GM19397 (cell line): ENCODE measurements at regions not wholly inside any gene's neighbourhood (a gene's known extent, or its start where the extent isn't known, plus 50 kb on each side); places are given as distances from the start of the nearest gene placed in this dataset.

Source experiments
- ATAC-seq: cut with Tn5 transposase; IDR thresholded peaks from one replicate; pipeline ENCODE4 v1.9.1; 2021; ENCODE audit warnings: mild to moderate bottlenecking, moderate library complexity; ENCODE audit not compliant: unreplicated experiment

DNA sequence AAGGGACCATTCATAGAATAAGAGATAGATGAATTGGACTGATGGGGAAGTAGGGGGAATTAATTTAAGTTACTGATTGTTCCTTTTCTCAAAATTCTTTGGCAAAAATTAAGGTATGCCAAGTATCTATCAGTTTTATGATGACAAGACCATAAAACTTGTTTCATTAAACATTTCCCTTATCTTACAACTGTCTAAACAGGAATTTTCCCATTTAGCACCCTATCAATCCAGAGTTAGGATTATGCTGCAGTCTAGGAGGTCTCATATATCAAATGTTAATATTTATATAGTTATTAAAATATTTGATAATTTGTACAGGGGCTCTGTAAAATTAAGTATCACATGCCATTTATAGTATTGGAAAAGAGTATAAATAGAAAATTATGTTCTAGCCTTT, 51.5 kb upstream of the ARID1B start:
- no peak for ATAC-seq

DNA sequence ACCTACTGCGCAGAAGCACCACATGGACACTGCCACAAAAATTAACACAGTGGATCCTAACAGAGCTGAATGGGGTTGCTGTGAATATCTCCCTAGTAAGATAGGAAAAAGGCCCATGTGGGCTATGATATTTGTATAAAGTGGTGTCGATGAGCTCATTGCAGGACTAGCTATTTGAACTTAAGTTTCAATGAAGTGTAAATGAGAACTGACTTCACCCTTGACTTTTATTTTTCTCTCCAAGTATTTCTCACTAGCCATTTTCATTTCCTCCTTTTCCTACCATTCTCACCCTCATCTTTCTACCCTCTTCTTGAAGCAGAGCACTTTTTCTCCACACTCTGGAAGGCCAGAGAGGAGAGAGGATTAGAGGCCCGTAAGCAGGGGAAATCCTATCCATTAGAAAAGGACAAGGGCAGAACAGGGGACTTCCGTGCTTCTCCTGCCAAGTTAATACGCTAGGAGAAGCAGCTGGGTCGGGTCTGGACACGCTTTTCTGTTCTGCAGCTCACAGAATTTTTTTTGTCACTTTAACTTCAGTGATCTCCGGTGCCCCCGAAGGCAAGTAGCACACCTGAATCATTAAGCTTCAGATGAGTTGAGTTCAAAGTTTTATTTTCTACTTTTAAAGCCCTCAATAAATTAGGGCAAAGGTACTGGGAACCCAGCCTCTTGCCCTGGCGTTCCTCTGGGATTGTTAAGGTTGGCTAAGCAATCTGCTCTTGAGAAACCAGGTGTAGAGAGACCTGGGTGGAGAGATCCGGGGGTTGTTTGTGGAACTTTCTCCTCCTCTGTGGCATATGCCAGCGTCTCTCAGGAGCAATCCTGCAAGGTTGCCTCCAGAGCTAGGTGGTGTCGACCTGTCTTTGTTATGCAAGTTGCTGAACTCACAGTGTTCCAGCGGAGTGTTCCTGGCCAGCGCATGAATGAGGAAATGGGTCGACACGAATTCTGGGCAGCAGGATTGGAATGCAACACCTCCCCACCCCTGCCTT, 56.2 kb upstream of the ARID1B start:
- ATAC-seq: peak; percentile 31

DNA sequence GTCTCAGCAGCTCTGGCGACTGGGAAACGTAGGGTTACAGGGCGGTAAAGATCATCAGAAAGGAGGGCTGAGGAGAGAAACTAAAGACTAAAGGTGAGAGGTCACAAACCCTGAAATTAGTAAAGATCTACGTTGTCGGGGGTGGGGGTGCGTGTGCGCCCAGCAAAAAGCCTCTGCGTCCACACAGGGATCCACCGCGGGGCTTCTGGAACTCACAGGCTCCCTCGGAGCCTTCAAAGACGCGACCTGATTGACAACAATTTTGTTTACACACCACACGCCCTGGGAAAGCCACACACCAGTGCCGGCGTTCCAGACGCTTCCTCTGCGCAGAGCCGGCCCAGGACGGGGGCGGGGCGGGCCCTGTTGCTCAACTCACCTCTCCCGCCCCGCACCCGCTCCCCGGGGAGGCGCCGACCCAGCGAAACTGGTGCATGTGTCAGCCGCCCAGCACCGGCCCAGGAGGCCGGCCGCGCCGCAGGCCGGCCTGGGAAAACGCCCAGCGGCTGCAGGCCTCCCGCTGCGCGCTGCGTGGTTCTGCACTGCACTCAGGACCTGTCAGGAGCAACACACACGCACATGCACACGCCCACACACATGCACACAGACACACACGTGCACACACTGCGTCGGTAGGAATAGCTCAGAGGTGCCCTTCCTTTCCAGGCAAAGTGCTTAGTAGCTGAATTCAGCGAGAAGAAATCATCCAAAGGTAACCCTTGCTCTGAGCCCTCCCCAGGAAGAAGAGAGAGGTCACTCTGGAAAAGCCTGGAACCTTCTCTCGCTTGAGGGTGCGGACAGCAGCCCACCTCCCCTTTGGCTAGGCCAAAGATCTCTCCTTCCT, 57.2 kb upstream of the ARID1B start:
- peak; percentile 90 for ATAC-seq

DNA sequence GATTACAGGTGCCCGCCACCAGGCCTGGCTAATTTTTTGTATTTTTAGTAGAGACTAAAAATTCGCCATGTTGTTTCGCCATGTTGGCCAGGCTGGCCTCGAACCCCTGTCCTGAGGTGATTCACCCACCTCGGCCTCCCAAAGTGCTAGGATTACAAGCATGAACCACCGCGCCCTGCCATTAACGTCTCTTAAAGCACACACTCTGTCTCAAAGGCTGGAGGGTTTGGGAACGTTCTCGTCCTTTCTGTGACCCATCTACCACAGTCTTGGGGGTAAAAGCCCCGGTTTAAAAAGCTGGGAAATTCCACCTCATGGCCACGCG, 57.8 kb upstream of the ARID1B start:
- ATAC-seq: no peak

DNA sequence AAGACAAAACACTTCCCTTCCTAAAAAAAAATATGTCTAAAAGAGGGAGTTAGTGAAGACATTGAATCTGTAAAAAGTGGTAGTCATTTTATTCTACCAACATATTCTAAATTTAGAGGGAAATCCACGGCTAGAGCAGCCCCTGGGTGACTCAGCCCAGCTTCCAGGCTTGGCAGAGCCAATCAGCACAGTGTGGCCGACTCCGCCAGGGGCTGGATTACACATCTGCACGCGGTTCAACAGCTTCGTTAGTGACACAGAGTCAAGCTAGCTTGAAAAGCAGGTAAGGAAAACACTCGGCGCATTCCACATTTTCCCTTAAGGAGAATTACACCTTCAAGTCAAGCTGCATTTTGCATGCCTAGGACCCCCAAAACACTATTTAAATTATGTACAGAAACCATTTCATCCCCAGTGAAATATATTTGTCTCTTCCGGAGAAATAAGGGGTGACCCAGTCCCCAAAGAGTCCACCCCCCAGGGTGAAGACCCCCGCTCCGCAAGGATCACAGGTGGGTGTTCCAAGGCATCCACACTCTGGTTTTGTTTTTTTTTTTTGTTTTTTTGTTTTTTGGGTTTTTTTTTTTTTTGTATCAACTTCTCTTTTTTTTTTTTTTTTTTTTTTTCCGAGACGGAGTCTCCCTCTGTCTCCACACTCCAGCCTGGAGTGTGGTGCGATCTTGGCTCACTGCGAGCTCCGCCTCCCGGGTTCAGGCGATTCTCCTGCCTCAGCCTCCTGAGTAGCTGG, 58.4 kb upstream of the ARID1B start:
- ATAC-seq: no peak

DNA sequence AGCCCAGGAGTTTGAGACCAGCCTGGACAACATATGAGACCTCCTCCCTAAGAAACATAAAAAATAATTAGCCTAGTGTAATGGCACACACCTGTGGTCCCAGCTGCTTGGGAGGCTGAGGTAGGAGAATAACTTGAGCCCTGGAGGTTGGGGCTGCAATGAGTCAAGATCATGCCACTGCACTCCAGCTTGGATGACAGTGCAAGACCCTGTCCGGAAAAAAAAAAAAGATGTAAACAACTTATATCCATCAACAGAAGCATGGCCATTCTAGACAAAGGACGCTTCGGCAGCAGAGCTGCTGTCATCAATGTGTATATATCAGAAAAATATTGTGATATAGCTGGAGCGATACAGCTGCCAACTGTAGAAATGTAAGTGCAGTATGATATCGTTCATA, 59.6 kb upstream of the ARID1B start:
- ATAC-seq: no peak

DNA sequence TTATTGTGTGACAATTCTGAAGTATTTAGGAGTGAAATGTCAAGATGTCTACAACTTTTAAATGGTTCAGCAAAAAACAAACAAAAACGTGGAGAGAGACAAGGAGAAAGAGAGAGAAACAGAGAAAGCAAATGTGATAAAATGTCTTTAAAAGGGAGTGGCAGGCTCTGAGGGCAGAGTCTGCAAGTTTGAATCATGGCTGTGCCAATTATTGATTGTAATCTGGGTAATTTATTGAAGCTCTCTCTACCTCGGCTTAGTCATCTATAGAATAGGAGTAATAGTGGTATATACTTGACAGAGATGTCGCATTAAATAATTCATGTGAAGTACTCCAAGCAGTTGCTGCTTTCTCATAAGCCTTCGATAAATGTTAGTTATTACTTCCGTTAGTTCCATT, 61.3 kb upstream of the ARID1B start:
- ATAC-seq: no peak

DNA sequence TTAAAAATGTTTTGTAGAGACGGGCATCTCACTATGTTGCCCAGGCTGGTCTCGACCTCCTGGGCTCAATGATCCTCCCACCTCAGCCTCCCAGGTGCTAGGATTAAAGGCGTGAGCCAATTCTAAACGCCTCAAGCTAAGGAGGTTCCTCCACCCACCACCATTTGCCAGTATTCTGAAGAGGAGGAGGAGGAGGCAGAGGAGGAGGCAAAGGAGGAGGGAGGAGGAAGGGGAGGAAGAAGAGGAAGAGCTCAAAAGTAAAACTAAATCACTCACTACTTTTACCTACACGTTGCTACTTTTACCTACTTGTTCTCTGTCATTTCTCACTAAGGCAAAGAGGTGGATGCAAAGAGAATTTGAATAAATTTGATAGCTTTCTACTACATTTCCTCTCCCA, 63.6 kb upstream of the ARID1B start:
- ATAC-seq: no peak

DNA sequence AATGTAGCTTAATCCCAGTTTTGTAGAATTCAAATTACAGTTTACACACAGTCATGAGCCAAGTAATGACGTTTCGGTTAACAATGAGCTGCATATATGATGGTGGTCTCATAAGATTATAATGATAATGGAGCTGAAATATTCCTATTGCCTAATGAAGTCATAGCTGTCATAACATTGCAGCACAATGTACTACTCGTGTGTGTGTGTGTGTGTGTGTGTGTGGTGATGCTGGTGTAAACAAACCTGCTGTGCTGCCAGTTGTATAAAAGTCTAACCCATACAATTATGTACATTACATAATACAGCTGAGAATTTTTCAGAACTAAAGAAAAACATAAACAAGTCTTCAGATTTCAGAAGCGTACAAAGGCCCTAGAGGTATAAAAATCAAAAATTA, 66.7 kb upstream of the ARID1B start:
- ATAC-seq: no peak

DNA sequence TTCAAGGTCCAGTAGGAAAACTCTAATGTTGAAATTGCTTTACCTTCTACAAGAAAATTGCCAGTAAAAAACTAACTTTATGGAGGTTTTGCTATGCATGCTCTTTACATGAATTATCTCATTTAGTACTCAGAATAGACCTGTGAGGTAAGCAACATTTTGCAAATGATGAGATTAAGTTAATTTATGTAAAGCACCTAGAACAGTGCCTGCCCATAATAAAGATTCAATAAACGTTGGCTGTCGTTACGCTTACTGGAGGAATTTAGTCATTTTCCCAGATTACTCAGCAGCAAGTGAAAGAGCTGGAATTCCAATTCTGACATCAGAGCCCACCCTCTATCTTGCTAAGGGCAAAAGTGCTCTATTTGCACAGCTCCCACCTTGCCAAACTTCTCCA, 69.4 kb upstream of the ARID1B start:
- no peak for ATAC-seq

DNA sequence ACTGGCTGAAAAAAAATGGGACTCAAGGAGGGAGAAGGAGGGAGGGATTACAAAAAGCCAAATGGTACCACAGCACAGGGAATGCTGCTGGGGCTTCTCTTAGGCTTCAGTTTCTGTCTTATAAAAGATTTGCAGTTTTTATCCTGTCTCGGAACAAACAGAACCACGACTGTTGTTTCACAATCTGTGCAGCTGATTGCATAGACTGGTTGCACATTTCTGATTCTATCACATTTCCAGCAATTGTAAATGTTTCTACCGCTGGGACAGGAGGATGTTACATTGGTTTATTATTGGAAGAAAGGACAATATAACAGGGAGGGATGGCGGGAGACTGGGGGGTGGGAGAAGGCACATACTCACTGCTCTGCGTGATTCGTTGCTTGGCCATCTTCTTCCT, 73.5 kb upstream of the ARID1B start:
- no peak for ATAC-seq

DNA sequence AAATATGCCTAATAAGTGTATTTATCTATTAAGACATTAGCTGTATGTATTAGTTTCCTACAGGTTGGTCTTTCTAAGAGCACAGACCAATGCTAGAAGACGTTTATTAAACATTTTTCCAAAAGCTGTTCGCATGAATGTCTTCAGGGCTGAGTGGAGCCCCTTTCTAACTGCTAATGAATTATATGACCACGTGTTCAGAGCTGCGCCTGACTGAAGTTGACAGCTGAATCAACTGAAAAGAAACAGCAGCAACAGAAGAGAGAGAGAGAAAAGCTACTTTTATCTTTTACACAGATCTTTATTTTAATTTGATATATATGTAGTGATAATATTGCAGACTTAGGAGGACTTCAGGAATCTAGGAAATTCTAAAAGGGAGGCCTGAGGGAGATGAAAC, 75.2 kb upstream of the ARID1B start:
- ATAC-seq: no peak

DNA sequence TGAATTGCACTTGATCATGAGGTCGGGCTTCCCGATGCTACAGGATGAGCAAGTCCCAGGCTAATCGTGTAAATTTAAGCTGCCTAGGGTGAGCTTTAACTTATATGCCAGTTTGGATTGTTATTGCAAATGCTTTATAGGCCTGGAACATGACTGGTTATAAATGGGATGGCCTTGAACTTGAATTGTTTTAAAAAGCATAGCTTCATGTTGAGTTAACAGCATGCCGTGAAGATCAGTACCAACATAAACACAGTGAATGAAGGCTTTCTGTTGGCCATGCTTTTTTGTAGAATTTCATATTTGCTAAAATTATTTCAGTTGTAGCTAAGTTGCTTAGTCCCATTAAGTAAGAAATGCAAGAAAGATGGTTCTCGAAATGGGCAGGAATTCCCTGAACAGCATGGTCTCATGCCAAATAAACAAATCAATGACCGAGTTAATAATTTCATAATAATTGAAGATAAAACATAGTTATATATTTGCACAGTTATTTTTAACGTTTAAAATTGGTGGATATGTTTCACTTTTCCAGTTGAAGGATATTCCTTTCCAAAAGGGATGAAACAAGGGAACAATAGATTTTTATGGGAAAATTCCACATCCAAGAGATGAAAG, 76.6 kb upstream of the ARID1B start:
- ATAC-seq: no peak

DNA sequence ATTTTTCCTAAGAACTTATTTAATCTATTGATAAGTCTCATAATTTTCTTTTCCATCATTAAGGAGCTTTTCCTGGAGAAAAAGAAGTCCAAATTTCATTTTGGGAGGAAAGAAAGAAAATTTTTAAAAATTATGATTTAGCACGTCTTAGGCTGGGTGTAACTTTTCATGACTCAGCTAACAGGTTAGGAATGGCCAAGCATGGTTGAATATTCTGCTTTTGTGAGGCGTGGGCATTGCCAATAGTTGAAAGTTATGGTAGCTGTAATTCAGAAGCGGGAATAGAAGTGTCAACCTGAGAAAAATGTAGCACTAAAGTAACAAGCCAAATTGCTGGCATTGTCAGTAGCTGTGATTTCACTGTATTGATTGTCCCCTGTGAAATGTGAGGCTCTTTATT, 77.2 kb upstream of the ARID1B start:
- no peak for ATAC-seq

DNA sequence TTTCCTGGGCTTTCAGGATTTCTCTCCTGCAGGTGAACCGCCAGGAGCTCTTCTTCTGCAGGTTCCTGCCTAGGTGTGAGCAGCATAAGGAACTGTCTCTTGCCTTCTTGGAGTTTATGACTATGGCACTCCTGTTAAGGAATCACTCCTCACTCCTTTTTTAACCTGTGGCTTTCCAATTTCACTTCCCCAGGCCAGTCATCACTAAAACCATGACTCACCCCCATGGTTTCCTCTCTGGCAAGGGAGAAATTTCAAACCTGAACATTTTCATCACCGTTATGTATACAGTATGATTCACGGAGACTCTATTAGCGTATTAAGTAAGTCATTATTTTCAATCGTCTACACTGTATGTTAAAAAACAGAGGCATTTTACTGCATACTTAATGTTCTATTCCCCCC, 78.2 kb upstream of the ARID1B start:
- ATAC-seq: no peak

DNA sequence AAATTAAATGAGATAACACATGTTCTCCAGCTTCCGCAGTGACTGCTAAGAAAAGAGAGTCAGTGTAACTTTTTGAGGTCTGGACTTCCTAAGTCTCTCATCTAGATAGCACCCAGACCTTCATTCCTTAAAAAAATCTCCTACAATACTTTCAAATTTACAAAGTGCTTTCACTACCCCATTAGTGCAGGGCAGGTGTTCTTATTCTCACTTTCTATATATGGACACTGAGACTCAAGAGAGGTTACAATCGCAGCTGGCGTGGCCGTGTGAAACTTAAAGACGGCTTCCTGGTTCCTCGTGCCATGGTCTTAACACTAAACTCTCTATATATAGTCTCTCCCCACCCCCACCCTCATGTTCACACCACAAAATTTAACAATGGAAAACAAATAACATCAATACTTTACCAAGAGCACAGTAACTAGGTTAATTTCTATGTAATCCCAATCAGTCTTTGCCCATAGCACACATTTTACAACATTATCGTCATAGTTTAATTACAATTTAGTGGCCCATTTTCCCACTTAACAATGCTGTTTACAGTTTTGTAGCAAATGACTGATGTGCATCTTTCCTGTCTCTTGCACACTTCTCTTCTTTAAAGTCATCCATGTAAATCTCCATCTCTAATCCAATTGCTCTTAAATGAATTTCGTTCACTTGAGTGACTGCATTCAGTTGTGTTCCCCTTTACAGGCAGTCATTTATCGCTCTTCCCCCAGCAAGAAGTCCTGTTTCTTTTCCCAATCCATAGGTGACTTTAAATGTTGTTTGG, 78.8 kb upstream of the ARID1B start:
- peak; percentile 83 for ATAC-seq

DNA sequence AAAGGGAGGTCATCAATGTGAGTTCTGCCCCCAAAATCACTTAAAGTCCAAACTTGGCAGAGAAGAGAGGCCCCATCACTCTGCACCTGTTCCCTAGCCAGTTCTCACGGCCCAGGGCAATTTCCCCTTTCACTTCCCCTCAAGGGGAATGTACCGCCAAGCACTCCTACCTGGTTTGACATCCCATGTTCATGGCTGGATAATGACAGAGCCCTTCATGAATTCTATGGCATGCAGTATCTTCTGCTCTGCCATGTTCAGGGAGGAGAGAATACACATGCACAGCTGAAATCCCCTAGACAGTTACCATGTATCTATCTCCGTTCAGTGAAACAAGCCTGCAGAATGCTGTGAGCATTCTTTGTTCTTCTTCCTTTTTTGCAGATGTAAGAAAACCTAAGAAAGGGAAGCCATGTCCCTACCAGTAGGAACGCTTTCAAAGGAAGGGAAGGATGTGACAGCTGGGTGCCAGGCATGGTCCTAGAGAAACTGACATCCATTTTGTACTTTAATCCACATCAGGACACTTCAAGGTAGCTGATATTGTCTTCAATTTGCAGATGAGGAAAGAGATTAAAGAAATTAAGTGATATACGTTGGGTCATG, 79.8 kb upstream of the ARID1B start:
- ATAC-seq: peak; percentile 39

DNA sequence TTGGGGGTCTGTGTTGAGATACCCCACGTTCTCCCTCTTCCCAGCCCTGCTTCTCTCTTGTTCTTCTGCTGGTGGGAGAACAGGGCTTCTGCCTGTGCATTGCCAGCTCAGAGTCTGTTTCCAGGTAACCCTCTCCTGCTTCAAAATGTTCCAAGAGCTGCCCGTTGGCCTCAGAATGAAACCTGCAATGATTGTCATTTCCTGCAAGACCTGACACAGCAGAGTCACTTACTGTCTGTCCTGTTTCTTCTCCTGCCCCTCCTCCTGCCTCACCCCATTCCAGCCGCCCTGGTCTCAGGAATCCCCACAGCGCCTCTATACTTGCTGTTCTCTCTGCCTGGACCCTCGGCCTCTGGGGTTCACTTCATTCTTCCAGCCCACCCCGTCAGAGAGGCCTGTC, 81.4 kb upstream of the ARID1B start:
- no peak for ATAC-seq

DNA sequence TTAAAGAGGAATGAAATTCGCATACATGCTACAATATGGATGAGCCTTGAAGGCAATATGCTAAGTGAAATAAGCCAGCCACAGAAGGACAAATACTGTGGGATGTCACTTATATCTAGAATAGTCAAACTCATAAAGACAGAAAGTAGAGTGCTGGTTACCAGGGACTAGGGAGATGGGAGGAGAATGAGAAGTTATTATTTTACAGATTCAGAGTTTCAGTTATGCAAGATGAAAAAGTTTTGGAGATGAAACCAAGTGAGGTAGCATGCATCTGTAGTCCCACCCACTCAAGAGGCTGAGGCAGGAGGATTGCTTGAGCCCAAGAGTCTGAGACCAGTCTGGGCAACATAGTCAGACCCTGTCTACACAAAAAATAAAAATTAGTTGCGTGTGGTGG, 82.5 kb upstream of the ARID1B start:
- no peak for ATAC-seq

DNA sequence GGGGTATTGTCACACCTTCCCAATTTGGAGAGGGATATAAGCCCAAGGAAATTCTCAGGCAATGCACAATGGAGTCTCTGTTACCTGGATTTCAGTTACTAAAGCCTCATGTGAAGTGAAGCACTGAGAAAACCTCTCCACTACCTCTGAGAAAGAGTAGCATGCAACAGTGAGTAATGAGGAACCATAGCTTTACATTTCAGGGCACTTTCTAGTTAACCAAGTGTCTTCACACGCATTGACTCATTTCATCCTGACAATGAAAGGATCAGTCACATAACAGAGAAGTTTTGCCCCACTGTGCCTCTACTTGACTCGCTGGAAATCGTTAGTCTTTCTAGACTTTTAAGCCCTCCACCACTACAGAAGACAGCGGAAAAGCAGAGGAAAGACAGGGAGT, 86.2 kb upstream of the ARID1B start:
- ATAC-seq: peak; percentile 34
